NCI-H2227 treated with DMSO at 0.1 percent for 48 hours (cell line): ENCODE measurements at regions not wholly inside any gene's neighbourhood (a gene's known extent, or its start where the extent isn't known, plus 50 kb on each side); places are given as distances from the start of the nearest gene placed in this dataset.

Experiments
- DNase-seq: peaks from one replicate; lab custom pipeline; 2025; lab: John Stamatoyannopoulos, UW

DNA sequence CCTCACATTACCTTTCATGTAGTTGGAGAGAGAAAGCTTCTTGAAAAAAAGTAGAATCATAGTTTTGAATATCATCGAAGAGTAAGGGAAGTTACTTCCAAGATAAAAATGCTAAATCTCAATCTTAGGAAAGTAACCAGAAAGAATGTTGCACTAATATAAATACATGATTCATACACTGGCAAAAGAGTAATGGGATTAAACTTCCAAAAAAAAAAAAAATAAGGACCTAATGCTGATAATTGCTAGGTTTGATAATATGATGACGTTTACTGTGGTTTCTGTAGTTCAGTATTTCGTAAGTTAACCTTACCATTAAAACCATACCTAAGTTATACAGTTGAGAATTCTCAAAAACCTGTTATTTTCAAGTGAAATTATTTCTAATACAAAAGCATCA, 573.8 kb upstream of the CDH9 start:
- DNase-seq = no peak

DNA sequence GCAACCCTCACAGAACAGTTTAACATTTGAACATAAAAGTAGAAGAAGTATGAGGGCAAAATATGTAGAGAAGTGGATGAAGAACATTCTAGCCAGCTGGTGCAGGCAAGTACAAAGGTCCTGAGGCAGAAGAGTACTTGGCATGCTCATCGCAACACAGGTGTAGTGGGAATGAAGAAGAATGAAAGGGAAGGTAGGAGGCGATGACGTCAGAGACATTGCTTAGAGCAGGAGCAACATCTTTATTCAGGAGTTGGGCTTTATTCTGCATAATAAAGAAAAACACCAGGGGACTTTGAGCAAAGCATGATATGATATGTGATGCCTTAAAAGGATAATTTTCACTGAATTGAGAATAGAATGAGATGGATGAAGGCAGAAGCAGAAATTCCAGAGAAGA, 570.6 kb upstream of the CDH9 start:
- no peak for DNase-seq

DNA sequence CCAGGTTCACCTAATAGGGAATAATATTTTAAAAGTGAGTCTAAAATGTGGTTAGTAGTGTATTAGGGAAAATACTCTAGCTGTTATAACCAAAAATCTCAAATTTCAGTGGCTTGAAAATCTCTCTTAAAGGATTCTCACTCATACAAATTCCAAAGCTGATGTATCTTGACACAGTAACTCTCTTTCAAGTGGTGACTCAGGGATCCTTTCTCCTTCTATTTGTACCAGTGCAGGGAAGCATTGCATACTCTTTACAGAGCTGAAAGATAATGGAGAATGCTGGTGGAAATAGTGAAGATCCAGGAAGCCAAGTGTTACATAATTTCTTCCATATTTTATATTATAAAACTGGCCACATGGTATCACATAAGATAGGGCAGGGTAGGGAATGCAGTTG, 560.2 kb upstream of the CDH9 start:
- no peak for DNase-seq

DNA sequence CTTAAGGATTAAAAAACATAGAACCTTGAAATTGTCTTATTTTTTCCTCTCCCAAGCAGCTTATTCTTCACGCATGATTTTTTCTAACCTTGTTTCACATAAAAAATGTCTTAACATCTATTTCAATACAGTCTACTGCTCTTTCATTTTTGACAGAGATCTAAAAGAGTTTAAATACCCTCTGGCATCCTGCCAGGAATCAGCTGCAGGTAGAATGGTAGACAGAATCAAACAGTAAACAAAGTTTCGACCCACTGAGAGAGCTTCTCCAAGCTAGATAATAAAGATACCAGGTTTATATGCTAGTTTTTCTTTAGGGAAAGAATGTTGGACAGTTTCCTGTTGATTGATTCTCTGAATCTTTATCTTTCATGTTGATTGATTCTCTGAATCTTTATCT, 555.8 kb upstream of the CDH9 start:
- no peak for DNase-seq

DNA sequence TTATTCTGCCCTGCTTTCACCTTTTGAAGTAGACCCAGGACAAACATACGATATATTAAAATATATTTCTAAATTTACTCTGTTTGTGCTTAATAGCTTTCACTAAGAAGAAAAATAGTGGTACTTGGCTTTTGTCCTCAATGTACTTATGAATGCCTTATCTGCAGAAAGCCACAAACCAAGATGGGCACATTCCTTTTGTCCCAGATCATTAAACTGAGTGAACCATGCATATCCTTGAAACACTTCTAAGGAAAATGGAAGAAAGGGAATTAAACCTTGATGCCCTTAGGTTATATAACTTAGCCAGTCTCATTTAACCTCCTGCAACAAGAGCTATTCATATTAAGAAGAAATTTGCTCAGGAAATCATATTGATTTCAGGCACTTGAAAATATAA, 553.8 kb upstream of the CDH9 start:
- DNase-seq = no peak

DNA sequence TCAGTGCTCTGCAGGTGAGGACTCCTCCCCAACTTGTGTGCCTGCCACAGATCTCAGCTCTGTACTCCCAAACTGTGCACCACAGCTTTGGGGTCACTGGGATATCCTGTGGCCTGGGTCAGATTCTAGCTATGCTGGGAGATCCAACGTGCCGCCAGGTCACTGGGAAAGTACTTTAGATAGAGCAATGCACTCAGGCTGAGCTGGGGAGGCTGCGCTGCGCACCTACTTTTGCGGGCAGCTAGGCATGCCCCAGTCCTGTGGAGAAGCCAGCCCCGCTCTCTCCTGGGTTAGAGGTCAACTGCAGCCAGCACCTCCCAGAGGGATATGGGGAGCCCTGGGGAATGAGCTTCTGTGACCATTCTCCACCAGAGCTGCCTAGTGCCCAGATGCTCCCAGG, 552.1 kb upstream of the CDH9 start:
- DNase-seq = no peak

DNA sequence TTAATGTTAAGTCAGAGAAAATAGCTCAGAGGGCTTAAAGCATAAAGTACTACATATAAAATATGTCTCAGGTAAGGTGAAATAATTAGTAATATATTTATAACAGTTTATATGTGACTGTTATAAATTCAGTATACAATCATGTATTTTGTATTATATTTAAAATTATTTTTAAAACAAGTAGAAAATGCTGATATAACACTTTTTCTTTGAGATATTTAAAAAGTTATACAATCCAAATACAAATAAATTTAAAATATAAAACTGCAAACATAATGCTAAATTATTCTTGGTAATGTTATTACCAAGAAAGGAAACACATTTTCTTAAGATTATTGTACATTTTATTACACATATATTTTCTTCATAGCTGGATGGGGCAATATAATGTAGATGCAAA, 539.9 kb upstream of the CDH9 start:
- no peak for DNase-seq

DNA sequence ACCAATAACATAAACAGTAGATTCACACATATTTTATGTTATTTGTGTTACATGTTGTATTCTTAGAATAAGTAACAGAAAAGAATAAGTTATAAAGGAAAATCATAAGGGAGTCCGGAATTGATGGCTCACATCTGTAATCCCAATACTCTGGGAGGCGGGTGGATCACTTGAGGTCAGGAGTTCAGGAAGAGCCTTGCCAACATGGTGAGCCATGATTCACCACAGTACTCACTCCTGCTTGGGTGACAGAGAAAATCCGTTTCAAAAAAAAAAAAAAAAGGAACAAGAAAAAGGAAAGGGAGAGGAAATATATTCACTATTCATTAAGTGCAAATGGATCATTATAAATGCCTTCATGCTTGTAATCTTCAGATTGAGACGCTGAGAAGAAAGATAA, 533.3 kb upstream of the CDH9 start:
- DNase-seq = no peak

DNA sequence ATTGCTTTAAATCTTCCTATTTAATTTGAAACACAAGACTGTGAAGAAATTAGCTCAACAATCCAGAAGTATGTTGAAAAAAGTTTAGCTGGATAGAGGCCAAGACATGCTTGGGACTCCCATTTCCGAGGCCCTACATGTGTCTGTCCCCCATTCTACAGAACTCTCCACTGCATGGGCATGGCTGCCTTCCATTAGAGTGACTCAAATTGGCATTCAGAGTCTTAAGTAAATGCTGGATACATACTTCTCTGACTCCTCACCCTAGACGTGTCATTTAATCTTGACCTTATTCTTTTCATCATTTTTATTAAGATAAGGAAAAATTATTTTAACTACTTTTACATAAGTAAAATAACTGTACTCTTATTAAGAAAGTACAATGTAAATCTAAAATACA, 530.4 kb upstream of the CDH9 start:
- DNase-seq = no peak

DNA sequence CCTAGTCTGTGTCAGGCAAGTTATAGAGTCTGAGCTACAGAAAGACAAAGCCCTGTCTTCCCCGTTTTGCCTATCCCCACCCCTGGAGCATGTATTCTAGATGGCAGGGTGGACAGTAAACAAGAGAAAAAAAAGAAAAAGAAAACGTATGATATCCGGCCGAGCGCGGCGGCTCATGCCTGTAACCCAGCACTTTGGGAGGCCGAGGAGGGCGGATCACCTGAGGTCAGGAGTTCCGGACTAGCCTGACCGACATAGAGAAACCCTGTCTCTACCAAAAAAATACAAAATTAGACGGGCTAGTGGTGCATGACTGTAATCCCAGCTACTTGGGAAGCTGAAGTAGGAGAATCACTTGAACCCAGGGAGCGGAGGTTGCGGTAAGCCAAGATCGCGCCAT, 523.0 kb upstream of the CDH9 start:
- DNase-seq = no peak

DNA sequence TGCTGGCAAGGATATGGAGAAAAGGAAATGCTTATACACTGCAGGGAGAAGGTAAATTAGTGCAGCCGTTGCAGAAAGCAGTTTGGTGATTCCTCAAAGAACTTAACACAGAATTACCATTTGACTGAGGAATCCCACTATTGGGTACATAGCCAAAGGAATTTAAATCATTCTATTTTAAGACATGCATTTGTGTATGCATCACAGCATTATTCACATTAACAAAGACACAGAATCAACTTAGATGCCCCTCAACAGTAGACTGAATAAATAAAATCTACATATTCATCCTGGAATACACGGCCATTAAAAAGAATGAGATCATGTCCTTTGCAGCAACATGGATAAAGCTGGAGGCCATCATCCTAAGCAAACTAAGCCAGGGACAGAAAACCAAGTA, 510.1 kb upstream of the CDH9 start:
- DNase-seq = no peak

DNA sequence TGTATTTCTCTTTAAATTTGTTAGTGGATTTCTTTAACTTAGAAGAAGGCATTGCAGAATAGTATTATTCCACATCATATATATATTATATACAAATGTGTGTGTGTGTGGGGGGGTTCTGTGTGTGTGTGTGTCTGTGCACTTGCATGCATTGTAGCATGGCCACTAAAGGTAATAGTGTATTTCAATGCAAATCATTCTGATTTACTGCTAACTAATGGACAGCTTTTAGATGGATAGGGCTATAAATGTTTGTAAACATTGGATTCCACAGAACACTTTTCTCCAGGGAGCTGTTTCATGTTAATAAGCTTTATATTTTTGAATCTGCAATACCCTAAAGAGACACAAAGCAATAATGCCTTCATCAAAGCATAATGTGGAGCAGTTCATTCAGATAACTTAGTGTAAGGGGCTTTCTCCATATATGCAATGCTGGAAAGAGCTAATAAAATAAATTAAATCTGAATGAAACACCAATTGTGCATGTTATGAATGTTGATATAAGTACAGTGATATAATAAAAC, 496.7 kb upstream of the CDH9 start:
- no peak for DNase-seq

DNA sequence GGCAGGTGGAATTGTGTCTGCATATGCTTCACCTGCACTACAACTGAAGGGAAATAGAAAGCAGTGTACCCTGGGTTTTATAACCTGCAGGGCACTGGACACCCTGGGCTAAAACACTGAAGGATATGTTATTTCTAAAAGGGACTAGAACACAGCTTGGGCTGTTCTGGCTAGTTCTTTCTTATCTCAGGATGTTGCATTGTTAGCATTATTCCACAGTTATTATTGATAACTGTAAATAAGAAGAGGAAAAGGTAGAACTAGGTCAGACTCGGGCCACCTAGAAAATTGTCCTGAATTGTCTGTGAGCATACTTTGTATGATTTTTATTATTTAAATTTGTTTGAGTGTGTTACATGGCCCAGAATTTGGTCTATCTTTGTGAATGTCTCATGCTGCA, 493.9 kb upstream of the CDH9 start:
- DNase-seq = no peak

DNA sequence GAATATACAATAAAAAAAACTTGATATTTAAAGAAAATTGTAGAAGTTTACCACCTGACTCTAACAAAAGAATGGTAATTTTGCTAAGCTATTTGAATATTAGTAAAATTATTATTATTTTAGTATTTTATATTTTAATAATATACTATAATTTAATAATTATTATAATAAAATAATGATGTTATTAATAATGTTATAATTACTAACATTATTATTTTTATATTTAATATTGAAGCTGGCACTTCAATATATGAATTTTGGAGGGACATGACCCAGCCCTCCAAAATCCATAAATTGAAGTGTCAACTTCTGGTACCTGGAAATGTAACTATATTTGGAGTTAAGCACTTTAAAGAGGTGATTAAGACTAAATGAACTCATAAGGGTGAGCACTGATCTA, 486.1 kb upstream of the CDH9 start:
- DNase-seq = no peak

DNA sequence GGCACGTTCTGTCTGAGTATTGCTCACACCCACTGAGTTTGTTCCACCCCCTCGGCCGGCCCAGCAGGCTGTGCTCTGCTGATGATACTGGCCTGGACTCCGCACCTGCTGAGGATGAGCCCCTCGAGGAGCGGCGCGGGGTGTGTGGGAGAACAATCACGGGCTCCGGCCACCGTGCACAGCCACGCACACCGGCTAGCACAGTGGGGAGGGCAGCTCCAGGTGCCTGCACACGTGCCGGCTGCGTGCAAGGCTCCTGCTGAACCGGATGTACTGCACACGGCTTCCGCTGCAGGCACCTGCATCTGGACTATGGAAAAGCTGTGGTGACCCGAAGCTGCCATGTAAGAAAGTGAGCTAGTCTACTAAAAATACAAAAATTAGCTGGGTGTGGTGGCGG, 485.2 kb upstream of the CDH9 start:
- DNase-seq = no peak

DNA sequence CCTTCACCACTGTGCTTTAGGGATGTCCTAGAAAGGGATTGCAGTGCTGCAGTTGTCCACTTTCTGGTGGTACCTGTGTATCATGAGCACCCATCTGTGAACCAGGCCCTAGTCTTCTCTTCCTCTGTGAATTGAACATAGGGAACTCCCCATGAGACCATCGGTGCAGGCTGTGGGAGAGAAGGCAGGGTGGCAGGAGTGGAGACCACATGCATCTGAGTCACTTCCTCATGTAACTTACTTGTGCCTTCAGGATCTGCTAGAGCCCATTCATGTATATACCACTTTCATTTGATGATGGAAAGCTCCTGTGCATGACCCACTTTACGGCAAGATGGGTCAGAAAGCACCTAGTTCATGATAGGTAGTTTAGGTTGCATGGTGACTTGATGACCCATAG, 478.1 kb upstream of the CDH9 start:
- no peak for DNase-seq

DNA sequence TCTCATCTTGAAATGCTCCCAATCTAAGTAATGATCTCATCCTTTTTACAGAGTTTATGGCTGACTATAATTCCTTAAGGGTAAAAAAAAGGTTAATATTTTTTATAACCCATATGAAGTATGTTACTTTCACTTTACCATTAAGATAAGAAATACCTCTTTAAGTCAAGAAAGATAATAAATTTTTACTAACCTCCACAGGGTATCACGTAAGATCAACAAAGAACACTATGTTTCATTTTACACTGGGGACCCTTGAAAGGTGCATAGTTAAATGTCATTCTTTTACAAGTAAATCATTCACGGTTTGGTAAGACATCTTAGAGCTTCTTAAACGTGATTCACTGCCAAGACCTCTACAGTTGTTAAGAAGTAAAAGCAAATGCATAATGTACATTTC, 472.7 kb upstream of the CDH9 start:
- no peak for DNase-seq

DNA sequence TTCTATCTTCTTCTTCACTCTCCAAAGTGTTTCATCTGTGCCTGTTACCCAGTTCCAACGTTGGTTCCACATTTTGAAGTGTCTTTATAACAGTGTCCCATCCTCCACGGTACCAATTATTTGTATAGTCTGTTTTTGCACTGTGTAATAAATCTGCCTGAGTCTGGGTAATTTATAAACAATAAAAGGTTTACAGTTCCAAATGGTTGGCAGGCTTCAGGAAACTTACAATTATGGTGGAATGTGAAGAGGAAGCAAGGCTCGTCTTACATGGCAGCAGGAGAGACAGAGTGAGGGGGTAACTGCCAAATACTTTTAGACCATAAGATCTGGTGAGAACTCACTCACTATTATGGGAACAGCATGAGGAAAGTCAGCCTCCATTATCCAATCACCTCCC, 465.4 kb upstream of the CDH9 start:
- no peak for DNase-seq

DNA sequence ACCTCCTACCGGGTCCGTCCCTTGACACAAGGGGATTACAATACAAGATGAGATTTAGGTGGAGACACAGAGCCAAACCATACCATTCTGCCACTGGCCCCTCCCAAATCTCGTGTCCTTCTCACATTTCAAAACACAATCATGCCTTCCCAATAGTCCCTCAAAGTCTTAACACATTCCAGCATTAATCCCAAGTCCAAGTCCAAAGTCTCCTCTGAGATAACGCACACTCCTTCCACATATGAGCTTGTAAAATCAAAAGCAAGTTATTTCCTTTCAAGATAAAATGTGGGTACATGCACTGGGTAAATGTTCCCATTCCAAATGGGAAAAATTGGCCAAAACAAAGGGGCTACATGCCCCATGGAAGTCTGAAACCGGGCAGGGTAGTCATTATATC, 463.9 kb upstream of the CDH9 start:
- no peak for DNase-seq

DNA sequence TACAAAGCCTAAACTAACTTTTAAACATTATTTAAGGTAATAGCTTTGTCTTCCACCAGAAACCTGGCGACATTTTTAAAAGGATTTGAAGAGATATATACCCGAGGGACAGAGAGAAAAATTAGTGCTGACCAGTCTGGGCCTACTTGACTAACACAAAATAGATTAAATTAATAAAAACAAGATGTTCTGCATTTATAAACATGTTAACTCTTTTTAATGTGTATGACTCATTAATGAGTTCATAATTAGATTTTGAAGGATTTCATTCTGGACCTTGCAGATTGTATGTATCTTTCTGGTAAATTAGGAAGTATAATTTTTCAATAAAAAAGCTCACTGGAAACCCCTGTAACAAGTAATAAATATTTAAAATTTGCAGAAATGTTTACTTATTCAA, 459.1 kb upstream of the CDH9 start:
- DNase-seq = no peak

DNA sequence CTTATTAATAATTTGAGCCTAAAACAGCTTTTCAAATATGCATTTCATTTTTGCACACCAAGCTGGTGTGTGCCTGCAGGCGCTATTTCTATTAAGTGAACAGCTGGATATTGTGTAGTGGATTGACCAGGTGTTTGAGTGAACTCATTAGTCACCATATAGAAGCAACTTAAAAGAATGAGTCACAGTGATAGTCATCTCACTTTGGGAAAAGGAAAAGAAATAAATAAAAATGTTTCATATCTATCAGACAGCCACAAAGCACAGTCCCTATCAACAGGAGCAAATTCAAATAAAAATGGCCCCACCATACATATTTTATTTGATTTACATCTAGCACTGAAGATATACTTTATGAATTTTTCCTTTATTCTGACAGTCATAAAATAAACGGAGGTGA, 456.5 kb upstream of the CDH9 start:
- DNase-seq = no peak

DNA sequence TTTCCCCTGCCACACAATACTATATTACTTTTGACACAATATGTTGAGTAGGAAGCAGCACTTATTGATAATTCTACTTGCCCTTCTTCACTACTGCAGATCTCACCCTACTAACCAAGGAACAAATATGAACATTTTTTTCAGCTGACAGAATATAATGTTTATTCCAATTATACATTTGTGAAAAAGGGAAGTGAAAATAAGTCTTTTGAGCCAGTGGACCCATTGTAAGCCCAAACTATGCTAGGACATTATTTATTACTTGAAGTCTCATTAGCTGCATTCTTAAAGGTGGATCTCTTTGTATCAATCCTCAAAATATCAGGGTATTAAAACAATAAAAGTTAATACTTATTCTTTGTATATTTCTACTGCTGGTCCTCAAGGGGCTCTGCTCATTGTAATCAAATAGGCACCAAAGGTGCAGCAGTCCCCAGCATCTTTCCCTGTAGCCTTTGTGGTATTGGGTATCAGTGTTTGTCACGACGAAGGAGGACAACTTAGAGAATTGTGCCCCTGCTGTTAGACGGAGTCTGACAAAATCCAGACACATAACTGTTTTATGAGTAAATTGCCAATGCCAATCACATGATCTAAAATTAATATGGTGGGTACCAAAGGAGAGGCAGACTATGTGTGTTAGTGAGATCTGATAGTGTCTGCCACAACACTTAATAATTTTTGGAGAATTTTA, 453.5 kb upstream of the CDH9 start:
- DNase-seq = no peak

DNA sequence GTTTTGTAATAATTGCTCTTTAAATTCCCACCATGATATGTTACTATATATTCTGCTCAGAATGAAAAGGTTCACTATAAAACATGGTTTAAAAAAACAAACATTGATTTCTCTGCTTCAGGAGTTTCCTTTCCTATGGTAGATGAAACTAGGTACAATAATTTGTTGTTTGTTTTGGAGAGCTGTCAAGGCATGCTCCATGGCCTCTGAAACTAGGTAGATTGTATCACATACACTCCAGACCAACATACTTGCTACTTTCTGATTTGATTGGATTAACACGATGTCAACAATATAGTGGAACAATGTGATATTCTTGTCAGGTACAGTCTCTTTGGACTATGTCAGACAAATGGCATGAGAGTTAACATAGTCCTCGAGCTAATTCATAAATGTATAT, 452.7 kb upstream of the CDH9 start:
- no peak for DNase-seq

DNA sequence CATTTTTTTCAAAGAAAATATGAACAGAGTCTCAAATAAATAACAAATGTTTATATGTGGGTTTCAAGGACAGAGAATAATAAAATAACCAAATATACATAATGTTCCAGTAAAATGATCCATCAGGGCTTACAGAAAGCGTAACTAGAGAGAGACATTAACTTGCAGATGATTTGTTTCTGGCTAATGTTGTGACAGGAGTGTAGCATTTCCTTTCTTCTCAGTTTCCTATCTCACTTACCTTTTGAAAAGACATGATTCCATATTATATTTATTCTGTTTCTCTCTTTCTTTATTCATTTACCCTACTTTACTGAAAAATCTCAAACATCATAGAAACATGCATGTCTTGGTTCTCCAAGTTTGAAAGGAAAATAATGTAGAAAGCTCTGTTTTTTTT, 451.3 kb upstream of the CDH9 start:
- no peak for DNase-seq

DNA sequence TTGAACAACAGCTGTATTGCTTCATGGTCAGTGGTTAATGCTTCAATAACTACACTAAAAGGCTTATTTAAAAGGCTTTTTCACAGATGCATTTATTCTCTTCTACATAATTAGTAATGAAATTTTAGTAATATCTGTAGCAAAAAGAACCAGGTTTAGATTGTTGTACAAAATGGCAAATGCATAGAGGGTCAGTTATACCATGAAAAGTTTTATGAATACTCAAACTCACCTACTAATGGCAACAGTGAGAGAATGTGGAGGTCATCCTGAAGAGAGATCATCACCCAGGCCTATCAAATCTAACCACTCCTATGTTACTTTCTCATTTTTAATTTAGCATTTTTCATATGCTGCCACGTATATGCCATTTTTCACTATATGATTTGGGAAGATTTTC, 444.3 kb upstream of the CDH9 start:
- DNase-seq = no peak
